HG02759 (cell line): ENCODE measurements at regions not wholly inside any gene's neighbourhood (a gene's known extent, or its start where the extent isn't known, plus 50 kb on each side); places are given as distances from the start of the nearest gene placed in this dataset.
A peak's percentile ranks its signal among the peaks of the same experiment; 100 is the strongest.
"Not testable (repeated sequence)": the region's sequence is repeated elsewhere in the genome, so short reads cannot be mapped to it uniquely, and the experiment has no call there.

Experiments
- ATAC-seq: cut with Tn5 transposase; IDR thresholded peaks from one replicate; pipeline ENCODE4 v1.9.1; 2021; ENCODE audit warnings: mild to moderate bottlenecking, moderate library complexity; ENCODE audit not compliant: unreplicated experiment

DNA sequence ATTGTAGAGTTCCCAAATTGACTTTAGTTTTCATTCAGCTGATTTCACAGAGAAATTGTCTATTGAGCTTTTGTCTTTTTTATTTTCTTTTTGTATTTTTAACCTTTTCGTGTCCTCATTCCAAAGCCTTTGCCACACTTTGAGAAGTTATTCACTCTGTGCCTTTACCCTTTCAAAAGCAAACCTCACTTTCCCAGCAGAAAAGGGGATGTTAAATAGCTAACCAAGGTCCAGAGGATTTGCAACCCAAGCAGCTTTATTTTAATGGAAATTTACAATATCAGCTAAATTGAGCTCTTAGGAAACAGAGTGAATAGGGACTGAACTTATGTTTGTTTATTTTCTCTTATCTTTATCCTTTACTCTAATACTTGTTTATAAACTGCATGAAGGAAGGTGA lies 428.8 kb downstream of the PCDH7 start:
- ATAC-seq: no peak

DNA sequence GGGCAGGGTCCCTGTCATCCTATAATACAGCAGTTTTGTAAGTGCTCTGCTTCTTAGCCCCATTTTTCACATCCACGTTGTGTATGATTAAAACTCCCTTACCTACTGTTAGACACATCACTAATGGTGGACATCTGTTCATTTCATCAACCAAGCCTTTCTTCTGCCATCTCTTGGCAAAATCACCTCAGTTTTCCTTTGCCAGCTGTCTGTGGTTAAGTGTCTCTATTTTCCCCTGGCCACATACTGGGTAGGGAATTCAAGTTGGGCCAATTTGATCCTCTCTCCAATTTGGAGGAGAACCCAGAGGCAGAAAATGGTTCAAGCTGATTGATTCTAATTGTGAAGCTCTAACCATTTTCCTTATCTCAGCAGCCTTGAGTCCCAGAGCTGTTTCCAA lies 436.1 kb downstream of the PCDH7 start:
- ATAC-seq: no peak

DNA sequence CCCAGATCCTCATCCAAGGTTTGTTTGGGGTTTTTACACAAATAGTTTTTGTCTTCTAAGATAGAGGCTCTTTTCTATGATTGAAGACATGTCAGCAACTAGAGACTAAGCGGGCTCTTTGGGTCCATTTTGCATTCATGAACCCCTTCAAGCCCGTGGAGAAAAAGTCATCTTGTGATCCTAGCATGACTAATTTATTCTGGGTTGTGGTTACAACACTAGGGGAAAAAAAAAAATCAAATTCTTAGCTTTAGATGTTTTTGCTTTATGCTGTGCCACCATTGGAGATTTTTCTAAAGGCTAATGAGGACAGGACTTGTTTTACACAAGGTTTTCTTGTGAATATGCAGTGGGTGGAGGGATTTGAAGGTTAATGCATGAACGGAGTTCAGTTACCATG lies 440.0 kb downstream of the PCDH7 start:
- ATAC-seq: no peak

DNA sequence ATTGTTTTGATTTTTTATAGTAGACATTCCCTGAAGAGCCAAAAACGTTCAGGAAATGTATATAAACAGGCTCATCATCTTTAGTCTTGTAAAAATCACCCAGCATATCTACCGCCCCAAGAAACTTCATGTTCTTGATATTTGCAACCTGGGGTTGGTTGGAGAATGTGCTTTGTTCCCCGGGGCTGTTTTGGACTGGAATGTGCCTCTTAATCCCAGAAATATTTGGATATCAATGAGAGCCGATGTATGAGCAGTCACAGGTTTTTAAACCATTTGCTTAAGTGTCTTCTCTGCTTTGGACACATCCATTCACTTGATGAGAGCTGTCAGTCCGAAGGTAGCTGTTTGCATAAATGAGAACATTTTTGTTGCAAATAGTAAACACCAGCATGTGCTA lies 449.7 kb downstream of the PCDH7 start:
- no peak for ATAC-seq

DNA sequence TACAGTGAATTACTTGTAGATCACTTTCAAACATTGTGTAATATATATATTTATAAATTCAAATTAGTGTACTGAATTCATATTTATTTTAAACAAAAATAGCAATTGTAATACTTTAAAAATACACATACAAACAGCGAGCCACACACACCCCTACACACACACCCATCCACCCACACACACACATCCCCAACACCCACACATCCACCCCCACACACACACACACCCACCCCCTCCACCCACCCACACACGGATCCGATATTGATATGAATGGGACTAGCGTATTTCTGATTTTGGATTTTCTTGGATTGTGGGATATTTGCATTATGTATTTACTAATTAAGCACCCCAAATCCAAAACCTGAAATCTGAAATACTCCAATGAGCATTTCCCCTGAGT lies 451.2 kb downstream of the PCDH7 start:
- no peak for ATAC-seq

DNA sequence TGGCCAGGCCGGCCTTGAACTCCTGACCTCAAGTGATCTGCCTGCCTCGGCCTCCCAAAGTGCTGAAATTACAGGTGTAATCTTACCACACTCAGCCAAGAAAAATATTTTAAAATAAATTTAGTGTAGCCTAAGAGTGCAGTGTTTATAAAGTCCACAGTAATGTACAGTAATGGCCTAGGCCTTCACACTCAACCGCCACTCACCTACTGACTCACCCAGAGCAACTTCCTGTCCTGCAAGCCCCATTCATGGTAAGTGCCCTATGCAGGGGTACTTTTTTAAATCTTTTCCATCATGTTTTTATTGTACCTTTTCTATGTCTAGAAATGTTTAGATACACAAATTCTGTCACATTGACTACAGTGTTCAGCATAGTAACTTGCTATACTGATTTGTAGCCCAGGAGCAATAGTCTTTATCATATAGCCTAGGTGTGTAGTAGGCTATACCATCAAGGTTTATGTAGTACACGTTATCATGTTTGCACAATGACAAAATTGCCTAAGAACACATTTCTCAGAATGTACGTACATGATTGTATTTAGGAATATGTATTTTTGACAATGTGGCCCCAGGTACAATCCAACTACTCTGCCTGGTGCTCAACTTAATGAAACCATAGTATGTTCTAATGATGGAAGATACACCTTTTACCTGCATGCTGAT lies 455.2 kb downstream of the PCDH7 start:
- ATAC-seq: no peak

DNA sequence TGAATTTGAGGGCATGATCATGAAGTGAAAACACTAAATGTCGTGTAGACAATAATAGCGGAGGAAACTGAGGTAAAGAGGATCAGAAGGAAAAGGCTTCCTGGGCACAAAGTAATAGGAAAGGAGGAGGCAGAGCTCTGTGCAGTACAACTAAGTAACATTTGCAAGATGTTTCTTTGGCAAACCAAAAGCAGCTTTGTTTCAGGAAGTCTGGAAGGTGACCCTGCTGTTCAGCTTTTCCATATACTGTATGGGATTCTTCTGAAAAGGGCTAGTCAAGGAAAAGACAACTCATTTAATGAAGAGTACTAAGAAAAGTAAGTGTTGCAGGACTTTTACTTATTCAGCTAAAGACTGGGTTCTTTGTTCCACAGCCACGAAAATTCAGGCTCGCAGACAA lies 463.1 kb downstream of the PCDH7 start:
- no peak for ATAC-seq

DNA sequence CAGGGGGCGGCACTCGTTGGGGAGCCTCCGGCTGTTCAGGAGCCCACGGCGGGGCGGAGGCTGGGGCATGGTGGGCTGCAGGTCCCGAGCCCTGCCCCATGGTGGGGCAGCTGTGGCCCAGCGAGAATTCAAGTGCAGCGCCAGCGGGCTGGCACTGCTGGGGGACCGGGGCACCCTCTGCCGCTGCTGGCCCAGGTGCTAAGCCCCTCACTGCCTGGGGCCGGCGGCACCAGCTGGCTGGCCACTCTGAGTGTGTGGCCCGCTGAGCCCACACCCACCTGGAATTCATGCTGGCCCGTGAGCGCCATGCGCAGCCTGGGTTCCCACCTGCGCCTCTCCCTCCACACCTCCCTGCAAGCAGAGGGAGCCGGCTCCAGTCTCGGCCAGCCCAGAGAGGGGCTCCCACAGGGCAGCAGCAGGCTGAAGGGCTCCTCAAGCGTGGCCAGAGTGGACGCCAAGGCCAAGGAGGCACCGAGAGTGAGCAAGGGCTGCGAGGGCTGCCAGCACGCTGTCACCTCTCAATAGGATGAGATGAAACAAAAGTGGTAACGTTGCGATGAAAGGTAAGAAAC lies 464.9 kb downstream of the PCDH7 start:
- no peak for ATAC-seq

DNA sequence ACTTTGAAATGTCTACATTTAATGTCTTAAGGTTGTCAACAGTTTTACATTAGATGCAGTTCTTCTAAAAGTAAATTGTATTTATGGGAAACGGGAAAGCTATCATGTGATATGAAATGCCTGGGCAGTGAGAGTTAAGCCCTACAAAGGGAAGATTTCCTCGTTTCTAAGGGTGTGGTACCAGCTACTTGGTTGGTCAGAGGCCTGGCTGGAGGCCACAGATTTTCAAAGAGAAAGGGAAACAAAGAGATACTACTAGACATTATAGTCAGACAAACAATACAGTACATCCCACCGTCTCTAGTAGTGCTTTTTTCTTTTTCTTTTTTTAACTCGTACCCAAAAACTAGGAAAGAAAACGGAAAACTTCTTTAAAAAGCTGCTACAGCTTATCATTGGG lies 467.8 kb downstream of the PCDH7 start:
- ATAC-seq: no peak

DNA sequence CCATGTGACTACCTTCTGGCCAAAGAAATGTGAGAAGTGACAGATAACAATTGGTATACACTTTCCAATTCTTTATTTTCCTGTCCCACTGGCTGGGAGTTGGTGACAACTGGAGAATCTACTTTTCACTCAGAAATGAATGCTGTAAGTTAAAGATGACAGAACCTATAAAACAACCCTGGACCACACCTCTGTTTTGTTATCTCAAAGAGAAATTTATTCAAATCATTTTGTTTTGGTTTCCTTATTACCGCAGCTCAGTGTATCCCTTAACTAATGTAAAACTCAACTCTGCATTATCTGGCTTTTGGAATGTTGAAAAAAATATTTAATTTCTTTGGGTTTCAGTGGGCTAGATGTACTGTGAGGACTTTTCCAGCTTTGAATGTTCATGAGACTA lies 469.8 kb downstream of the PCDH7 start:
- no peak for ATAC-seq

DNA sequence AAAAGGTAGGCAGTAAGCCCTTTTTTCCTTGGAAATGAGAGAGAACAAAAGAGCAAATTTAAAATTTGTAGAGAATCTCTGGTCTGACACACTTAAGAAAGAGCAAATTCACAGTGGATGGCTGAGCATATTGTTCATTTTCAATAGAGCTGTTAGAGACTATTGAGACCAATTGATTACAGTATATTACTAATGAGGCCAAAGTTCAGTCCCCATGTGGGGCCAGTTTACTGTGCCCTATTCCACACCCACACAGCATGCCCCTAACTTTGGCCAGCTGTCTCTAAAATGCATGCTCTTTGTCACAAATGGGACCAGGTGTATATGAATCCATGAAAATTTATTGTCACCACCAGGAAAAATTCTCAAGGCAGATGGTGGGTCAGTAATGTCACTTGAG lies 470.5 kb downstream of the PCDH7 start:
- ATAC-seq: no peak

DNA sequence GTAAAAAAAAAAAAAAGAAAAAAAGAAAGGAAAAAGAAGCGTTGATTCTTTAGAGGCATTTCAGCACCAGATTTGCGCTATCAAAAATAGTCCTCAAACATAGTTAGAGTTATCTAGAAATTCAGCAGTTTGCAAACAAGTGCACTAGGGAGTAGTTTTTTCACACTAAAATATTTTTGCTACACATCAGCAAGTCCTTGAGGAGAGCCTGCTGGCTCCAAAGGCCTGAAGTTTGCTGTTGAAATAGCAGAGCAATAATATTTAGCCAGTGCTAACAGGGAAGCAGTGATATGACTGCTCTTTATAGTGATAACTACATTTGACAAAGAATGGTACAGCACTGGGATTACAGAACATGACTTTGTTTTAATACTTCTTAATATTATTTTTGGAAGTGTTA lies 472.2 kb downstream of the PCDH7 start:
- no peak for ATAC-seq

DNA sequence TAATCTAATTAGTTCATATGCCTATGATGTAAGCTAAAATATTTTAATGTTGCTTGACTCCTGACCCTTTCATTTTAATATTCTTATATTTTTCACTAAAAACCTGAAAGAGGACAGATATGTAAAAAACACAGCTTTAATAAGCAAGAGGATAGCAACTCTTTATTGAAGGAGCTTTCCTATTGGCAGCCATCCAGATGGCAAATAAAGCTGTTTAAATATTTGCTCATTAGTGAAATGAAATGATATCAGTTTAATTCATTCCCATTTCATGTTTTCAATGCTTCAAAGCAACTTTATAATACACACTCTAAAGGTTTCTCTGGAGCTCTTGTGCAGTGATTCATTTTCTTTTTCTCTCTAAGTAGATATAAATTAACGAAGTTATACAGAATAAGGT lies 473.4 kb downstream of the PCDH7 start:
- no peak for ATAC-seq

DNA sequence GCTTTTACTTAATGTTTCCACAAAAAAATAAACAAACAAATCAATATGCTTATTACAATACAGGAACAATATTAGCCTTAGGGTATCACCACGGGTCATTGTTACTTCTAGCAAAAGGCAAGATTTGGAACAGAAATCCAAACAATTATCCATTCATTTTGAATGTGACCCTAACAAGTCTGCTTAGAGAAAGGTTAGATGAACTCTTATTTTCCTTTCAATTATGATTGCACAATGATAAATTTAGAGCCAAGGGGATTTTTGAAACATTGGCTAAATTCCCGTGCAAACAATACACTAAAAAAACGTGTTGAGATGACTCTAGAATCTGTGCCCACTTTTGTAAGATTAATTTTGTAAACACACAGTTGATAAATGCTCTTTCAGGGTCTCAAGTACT lies 474.7 kb downstream of the PCDH7 start:
- no peak for ATAC-seq

DNA sequence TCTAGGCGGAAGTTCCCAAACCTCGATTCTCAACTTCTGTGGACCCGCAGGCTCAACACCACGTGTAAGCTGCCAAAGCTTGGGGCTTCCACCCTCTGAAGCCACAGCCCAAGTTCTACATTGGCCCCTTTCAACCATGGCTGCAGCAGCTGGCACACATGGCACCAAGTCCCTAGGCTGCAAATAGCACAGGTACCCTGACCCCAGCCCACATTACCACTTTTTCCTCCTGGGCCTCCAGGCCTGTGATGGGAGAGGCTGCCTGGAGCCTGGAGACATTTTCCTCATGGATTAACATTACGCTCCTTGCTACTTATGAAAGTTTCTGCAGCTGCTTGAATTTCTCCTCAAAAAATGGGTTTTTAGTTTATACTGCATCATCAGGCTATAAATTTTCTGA lies 479.5 kb downstream of the PCDH7 start:
- no peak for ATAC-seq

DNA sequence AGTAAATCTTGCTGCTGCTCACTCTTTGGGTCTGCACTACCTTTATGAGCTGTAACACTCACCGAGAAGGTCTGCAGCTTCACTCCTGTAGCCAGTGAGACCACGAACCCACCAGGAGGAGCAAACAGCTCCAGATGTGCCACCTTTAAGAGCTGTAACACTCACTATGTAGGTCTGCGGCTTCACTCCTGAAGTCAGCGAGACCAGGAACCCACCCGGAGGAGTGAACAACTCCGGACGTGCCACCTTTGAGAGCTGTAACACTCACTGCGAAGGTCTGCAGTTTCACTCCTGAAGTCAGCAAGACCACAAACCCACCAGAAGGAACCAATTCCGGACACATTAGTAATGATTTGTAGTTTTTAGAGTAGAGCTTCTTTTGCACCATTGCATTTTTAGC lies 481.9 kb downstream of the PCDH7 start:
- ATAC-seq: not testable (repeated sequence)

DNA sequence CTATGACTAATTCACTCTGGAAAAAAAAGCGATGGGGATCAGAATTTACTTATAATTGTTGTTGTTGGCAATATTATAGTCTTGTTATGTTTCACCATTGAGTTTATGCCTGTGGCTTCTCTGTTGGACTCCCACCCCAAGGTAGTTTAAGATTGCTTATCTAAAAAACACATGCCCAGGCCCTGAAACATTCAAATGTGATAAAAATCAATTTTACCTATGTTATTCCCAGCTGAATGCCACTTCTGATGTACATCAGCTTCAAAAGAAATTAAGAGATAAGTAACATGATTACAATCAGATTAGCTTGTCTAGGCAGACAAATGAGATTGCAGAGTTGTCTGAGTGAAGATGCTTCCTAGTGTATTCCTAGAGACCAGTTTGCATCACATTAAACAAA lies 484.7 kb downstream of the PCDH7 start:
- ATAC-seq: no peak

DNA sequence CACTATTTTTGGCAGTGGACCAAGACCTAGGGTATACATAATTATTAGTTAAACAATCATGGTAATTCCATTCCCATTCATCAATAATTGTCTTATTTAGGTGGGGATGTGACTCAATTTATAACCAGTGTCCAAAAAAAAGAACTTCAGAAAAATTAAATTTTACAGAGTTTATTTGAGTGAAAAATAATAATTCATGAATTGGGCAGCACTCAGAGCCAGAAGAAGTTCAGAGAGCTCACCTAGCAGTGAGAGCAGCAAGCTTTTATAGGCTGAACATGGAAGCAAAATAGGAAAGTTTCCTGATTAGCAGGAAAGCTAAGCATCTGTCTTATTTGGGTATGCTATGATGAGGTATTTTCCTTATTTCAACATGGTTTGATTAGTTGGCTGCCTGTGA lies 500.8 kb downstream of the PCDH7 start:
- no peak for ATAC-seq

DNA sequence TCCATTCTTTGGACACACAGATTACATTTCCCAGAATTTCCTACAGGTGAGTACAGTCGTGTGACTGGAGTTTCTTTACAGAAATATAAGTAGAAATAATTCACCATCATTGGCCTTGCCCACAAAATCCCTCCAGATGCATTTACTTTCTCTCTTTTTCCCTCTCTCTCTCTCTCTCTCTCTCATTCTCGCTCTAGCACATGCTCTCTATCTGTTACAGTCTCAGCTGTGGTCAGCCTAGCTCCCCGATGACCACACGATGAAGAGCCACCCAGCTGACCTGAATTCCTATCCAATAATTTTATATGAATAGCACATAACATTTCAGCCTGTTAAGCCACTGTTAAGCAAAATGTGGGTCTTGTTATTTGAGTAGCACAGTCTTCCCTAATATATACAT lies 507.9 kb downstream of the PCDH7 start:
- ATAC-seq: no peak

DNA sequence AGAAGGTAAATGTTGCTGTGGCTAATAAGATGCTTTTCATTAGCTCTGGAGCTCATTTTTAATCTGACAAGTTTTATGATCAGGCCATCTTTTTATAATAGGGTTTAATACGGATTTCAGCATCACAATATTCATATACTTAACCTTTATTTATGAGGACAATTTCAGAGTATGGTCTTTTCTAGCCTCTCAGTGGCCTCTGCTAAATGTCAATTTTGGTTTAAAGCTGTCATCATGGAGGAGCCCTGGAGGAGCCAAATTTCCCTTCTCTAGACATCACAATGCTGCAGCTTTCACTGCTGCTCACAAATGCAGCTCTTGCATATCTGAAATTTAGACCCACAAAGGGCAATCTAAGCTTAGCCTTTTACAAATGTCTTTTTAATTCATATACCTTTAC lies 510.4 kb downstream of the PCDH7 start:
- no peak for ATAC-seq

DNA sequence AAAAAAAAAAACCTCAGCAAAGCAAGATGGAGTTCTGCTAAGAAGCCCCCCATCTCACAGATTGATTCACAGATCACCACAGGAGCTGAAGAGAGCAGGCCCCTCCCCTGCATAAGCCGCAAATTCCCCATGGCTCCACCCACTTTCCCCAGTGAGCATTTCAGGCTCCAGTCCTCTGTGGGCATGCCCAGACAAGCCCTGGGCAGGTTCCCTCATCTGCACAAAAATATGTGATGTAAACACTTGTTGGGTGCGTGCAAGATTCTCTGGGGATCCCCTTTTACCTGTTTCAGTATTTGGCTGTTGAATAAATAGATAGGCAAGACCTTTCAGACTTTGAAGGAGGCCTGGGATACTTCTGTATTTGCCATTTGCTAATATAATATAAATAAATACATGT lies 514.3 kb downstream of the PCDH7 start:
- ATAC-seq: peak; percentile 64

DNA sequence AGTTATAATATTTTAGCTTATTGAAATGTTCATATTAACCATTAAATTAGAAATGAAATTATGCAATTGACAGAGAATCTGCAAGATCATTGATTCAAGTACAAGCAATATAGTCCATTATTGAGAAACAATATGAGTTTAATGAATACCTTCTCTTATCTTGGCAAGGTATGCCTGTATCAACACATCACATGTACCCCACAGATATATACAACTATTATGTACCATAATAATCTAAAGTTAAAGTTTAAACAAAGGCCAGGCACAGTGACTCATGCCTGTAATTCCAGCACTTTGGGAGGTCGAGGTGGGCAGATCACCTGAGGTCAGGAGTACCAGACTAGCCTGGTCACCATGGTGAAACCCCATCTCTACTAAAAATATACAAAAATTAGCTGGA lies 514.7 kb downstream of the PCDH7 start:
- no peak for ATAC-seq

DNA sequence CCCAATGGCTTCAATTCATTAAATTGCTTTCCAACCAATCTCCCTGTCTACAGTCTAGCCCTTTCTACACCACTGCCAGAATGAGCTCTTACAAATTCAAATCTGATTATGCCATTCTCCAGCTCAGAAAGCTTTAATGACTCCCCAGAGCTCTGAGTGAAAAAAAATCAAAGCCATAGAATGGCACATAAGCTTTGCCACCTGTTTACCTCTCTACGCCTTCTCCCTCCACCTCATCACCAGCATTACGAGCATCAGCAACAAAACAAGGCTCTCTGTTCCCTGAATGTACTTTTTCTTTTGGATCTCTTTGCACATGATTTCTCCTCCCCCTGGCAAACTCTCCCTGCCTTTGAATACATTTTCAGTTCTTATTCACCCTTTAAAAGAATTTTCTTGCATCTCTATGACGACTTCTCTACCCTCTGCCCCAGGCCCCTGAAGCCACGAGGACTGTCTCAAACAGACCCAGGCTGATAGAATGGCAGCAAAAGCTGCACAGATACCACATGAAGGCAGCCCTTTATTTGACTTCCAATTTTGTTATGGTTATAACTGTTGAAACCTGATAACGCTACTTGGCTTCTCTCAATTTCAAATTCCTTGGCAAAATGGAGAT lies 516.0 kb downstream of the PCDH7 start:
- no peak for ATAC-seq
